ENCODE measurements at regions not wholly inside any gene's neighbourhood (a gene's known extent, or its start where the extent isn't known, plus 50 kb on each side); places are given as distances from the start of the nearest gene placed in this dataset.

DNA sequence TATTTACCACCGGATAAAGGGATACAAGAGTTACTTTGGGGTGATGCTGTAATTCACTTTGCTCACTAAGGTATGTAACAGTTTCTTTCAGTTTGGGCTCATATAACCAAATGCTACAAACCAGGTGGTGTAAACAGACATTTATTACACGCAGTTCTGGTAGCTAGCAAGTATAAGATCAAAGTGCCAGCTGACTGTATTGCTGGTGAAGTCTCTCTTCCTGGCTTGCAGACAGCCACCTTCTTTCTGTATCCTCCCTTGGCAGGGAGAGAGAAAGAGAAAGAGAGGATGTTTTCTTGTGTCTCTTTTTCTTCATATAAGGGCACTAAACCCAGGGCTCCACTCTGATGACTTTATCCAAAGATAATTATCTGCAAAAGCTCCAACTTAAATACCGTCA is 552.5 kb upstream of the FTMT start:
- Histone ChIP-seq H3K79me2 (ENCODE audit: low read depth) (no peaks in the 10 kb centered on the region), H3K27ac (no peak overlapping the region), H3K4me1 (replicated peaks; ENCODE audit: insufficient read depth) (no peaks in the 10 kb centered on the region), H3K4me2 (no peak overlapping the region), H2AFZ (no peak overlapping the region), H3K4me3 (no peak overlapping the region), H3K9me2 (ENCODE audit: insufficient read depth) (no peaks in the 10 kb centered on the region), H3K36me3 (ENCODE audit: low read depth) (no peaks in the 10 kb centered on the region), H3K9me3 (ENCODE audit: insufficient read depth, low read depth) (no peaks in the 10 kb centered on the region), H3F3A (ENCODE audit: insufficient read depth, low read depth) (no peaks in the 10 kb centered on the region), H4K20me1 (ENCODE audit: insufficient read depth) (no peaks in the 10 kb centered on the region), H3K27me3 (ENCODE audit: insufficient read depth, low read depth) (no peaks in the 10 kb centered on the region)
- DNase-seq = no peak
- no peak for TF ChIP-seq EZH2 (IDR thresholded peaks at IDR 0.05; ENCODE audit: low read depth)
- TF ChIP-seq, protein P1, sequence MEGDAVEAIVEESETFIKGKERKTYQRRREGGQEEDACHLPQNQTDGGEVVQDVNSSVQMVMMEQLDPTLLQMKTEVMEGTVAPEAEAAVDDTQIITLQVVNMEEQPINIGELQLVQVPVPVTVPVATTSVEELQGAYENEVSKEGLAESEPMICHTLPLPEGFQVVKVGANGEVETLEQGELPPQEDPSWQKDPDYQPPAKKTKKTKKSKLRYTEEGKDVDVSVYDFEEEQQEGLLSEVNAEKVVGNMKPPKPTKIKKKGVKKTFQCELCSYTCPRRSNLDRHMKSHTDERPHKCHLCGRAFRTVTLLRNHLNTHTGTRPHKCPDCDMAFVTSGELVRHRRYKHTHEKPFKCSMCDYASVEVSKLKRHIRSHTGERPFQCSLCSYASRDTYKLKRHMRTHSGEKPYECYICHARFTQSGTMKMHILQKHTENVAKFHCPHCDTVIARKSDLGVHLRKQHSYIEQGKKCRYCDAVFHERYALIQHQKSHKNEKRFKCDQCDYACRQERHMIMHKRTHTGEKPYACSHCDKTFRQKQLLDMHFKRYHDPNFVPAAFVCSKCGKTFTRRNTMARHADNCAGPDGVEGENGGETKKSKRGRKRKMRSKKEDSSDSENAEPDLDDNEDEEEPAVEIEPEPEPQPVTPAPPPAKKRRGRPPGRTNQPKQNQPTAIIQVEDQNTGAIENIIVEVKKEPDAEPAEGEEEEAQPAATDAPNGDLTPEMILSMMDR (conservative IDR thresholded peaks at IDR 0.05) = no peak
- POLR2A ChIA-PET (ENCODE audit: unreplicated experiment) = no interaction called here
- intact Hi-C loops (cut with micrococcal nuclease; ENCODE audit: unreplicated experiment) = no loop called here
- BruUV-seq (replicated peaks) = no TSS peak
- CTCF ChIA-PET = no interaction called here

- Histone ChIP-seq H3K4me1 (replicated peaks; ENCODE audit: insufficient read depth) (no peaks in the 10 kb centered on the region), H3F3A (ENCODE audit: insufficient read depth, low read depth) (no peaks in the 10 kb centered on the region), H3K4me3 (no peak overlapping the region), H2AFZ (no peak overlapping the region), H3K79me2 (ENCODE audit: low read depth) (no peaks in the 10 kb centered on the region), H3K27ac (no peak overlapping the region), H3K9me2 (ENCODE audit: insufficient read depth) (no peaks in the 10 kb centered on the region), H3K27me3 (ENCODE audit: insufficient read depth, low read depth) (no peaks in the 10 kb centered on the region), H4K20me1 (ENCODE audit: insufficient read depth) (no peaks in the 10 kb centered on the region), H3K9me3 (ENCODE audit: insufficient read depth, low read depth) (no peaks in the 10 kb centered on the region), H3K4me2 (no peak overlapping the region), H3K36me3 (ENCODE audit: low read depth) (no peaks in the 10 kb centered on the region)
- intact Hi-C loops (cut with micrococcal nuclease; ENCODE audit: unreplicated experiment) = no loop called here
- BruUV-seq (replicated peaks) = no TSS peak
- no peak for DNase-seq
- ChIA-PET POLR2A (ENCODE audit: unreplicated experiment) (no interaction called here), CTCF (no interaction called here)
- no peak for TF ChIP-seq EZH2 (IDR thresholded peaks at IDR 0.05; ENCODE audit: low read depth)
- TF ChIP-seq, protein P1 (conservative IDR thresholded peaks at IDR 0.05) = no peak
Observed at GRCh38 chr5:121304838-121305237, 546.8 kb upstream of the FTMT start.

DNA sequence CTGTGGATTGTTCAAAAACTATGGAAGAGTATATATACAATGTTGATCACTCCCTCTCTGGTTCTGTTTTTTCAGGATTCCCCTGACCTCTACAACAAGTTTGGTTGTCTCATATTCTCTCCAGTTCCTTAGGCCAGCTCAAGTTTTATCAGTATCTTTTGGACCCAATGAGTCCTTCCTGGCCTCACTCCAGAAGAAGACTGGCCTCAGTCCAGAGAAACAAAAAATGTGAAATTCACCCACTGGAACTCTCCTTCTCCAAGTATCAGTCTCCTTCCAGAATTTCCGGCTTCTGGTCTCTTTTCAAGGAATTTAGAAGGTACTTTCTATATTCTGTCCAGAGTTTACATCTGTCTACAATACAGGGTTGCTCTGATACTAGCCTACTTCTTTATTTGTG is 537.8 kb upstream of the FTMT start:
- Histone ChIP-seq H3K4me2 (no peak overlapping the region), H3F3A (ENCODE audit: insufficient read depth, low read depth) (no peaks in the 10 kb centered on the region), H2AFZ (no peak overlapping the region), H3K27ac (no peak overlapping the region), H3K27me3 (ENCODE audit: insufficient read depth, low read depth) (no peaks in the 10 kb centered on the region), H3K36me3 (ENCODE audit: low read depth) (no peaks in the 10 kb centered on the region), H3K4me1 (replicated peaks; ENCODE audit: insufficient read depth) (peaks cover 8% of the 10 kb centered on the region), H4K20me1 (ENCODE audit: insufficient read depth) (no peaks in the 10 kb centered on the region), H3K9me3 (ENCODE audit: insufficient read depth, low read depth) (peaks cover 3% of the 10 kb centered on the region; the same call in 1 of the 2 replicates), H3K9me2 (ENCODE audit: insufficient read depth) (no peaks in the 10 kb centered on the region), H3K4me3 (no peak overlapping the region), H3K79me2 (ENCODE audit: low read depth) (no peaks in the 10 kb centered on the region)
- DNase-seq = no peak
- POLR2A ChIA-PET (ENCODE audit: unreplicated experiment) = no interaction called here
- CTCF ChIA-PET = no interaction called here
- no TSS peak for BruUV-seq (replicated peaks)
- intact Hi-C loops (cut with micrococcal nuclease; ENCODE audit: unreplicated experiment) = no loop called here
- TF ChIP-seq EZH2 (IDR thresholded peaks at IDR 0.05; ENCODE audit: low read depth) = no peak
- TF ChIP-seq, protein P1 (conservative IDR thresholded peaks at IDR 0.05) = no peak
